Muscle layer of duodenum (tissue), 2 donors: ENCODE measurements at regions not wholly inside any gene's neighbourhood (a gene's known extent, or its start where the extent isn't known, plus 50 kb on each side); places are given as distances from the start of the nearest gene placed in this dataset.

Experiments
- H3K27ac ChIP-seq: one replicate; pipeline ENCODE4 v1.7.0; 2013; ENCODE audit warnings: mild to moderate bottlenecking, low read length
- H3K27me3 ChIP-seq: one replicate; pipeline ENCODE4 v1.7.0; 2013; ENCODE audit warnings: low read depth, mild to moderate bottlenecking, control low read depth, low read length
- H3K36me3 ChIP-seq, 2 donors: one replicate each; pipeline ENCODE4 v1.7.0; 2013; ENCODE audit warnings: low read length in 2 of 2, control low read depth in 1 of 2, mild to moderate bottlenecking in 1 of 2; ENCODE audit not compliant: insufficient read depth in 2 of 2, control insufficient read depth in 1 of 2
- H3K4me1 ChIP-seq, 2 donors: one replicate each; pipeline ENCODE4 v1.7.0; 2013; ENCODE audit warnings: low read length in 2 of 2, mild to moderate bottlenecking in 2 of 2, control low read depth in 1 of 2, moderate library complexity in 1 of 2; ENCODE audit not compliant: insufficient read depth in 2 of 2, control insufficient read depth in 1 of 2
- H3K4me3 ChIP-seq, 2 donors: one replicate each; pipeline ENCODE4 v1.7.0; 2013; ENCODE audit warnings: low read length in 2 of 2, low read depth in 1 of 2, mild to moderate bottlenecking in 1 of 2
- H3K9me3 ChIP-seq, 2 donors: one replicate each; pipeline ENCODE4 v1.7.0; 2013; ENCODE audit warnings: low read length in 2 of 2, control low read depth in 1 of 2, mild to moderate bottlenecking in 1 of 2; ENCODE audit not compliant: control insufficient read depth in 1 of 2
- donor health status: healthy.

GRCh38 chr4:60019180-60019579, 1180.9 kb upstream of the ADGRL3 start:
- no peaks in the 10 kb centered on the region for H3K9me3 ChIP-seq
- H3K27me3 ChIP-seq, result no peaks in the 10 kb centered on the region
- H3K36me3 ChIP-seq, result no peaks in the 10 kb centered on the region
- no peak overlapping the region for H3K4me3 ChIP-seq
- no peak overlapping the region for H3K27ac ChIP-seq
- H3K4me1 ChIP-seq, result no peaks in the 10 kb centered on the region

GRCh38 chr4:60019946-60020345, 1180.2 kb upstream of the ADGRL3 start:
- no peaks in the 10 kb centered on the region for H3K4me1 ChIP-seq
- H3K27me3 ChIP-seq, result no peaks in the 10 kb centered on the region
- H3K4me3 ChIP-seq, result no peak overlapping the region
- H3K36me3 ChIP-seq, result no peaks in the 10 kb centered on the region
- no peak overlapping the region for H3K27ac ChIP-seq
- no peaks in the 10 kb centered on the region for H3K9me3 ChIP-seq

GRCh38 chr4:60020389-60020788, 1179.7 kb upstream of the ADGRL3 start:
- Histone ChIP-seq H3K4me1 (no peaks in the 10 kb centered on the region), H3K9me3 (no peaks in the 10 kb centered on the region), H3K36me3 (no peaks in the 10 kb centered on the region), H3K27ac (no peak overlapping the region), H3K27me3 (no peaks in the 10 kb centered on the region), H3K4me3 (no peak overlapping the region)

- H3K27me3 ChIP-seq, result no peaks in the 10 kb centered on the region
- no peaks in the 10 kb centered on the region for H3K36me3 ChIP-seq
Observed at GRCh38 chr4:60033826-60034225, 1166.3 kb upstream of the ADGRL3 start.

GRCh38 chr4:60034361-60034760, 1165.8 kb upstream of the ADGRL3 start:
- no peaks in the 10 kb centered on the region for H3K36me3 ChIP-seq
- no peak overlapping the region for H3K27ac ChIP-seq
- no peaks in the 10 kb centered on the region for H3K4me1 ChIP-seq
- no peaks in the 10 kb centered on the region for H3K27me3 ChIP-seq
- H3K9me3 ChIP-seq, result peaks cover 0 to 4% of the 10 kb centered on the region in 2 donors
- no peak overlapping the region for H3K4me3 ChIP-seq

More at GRCh38 chr4:60033826-60034225, 1166.3 kb upstream of the ADGRL3 start:
- no peak overlapping the region for H3K4me3 ChIP-seq
- H3K4me1 ChIP-seq, result no peaks in the 10 kb centered on the region
- H3K9me3 ChIP-seq, result peaks cover 0 to 4% of the 10 kb centered on the region in 2 donors
- H3K27ac ChIP-seq, result no peak overlapping the region

- no peaks in the 10 kb centered on the region for H3K27me3 ChIP-seq
- no peak overlapping the region for H3K4me3 ChIP-seq
- H3K4me1 ChIP-seq, result no peaks in the 10 kb centered on the region
- H3K27ac ChIP-seq, result no peak overlapping the region
- H3K36me3 ChIP-seq, result no peaks in the 10 kb centered on the region
- H3K9me3 ChIP-seq, result peaks cover 0 to 7% of the 10 kb centered on the region in 2 donors
Observed at GRCh38 chr4:60039908-60040307, 1160.2 kb upstream of the ADGRL3 start.

GRCh38 chr4:60042231-60042652, 1157.9 kb upstream of the ADGRL3 start:
- Histone ChIP-seq H3K9me3 (peaks cover 0 to 5% of the 10 kb centered on the region in 2 donors), H3K4me1 (no peaks in the 10 kb centered on the region), H3K36me3 (no peaks in the 10 kb centered on the region), H3K27ac (no peak overlapping the region), H3K4me3 (no peak overlapping the region), H3K27me3 (no peaks in the 10 kb centered on the region)

- Histone ChIP-seq H3K27me3 (no peaks in the 10 kb centered on the region), H3K4me1 (no peaks in the 10 kb centered on the region), H3K4me3 (no peak overlapping the region), H3K9me3 (peaks cover 0 to 5% of the 10 kb centered on the region in 2 donors), H3K27ac (no peak overlapping the region), H3K36me3 (no peaks in the 10 kb centered on the region)
Observed at GRCh38 chr4:60042941-60043340, 1157.2 kb upstream of the ADGRL3 start.

- no peaks in the 10 kb centered on the region for H3K36me3 ChIP-seq
Observed at GRCh38 chr4:60078984-60079383, 1121.1 kb upstream of the ADGRL3 start.

GRCh38 chr4:60081839-60082238, 1118.3 kb upstream of the ADGRL3 start:
- Histone ChIP-seq H3K36me3 (no peaks in the 10 kb centered on the region), H3K27ac (no peak overlapping the region), H3K27me3 (no peaks in the 10 kb centered on the region), H3K4me3 (no peak overlapping the region), H3K4me1 (no peaks in the 10 kb centered on the region), H3K9me3 (no peaks in the 10 kb centered on the region)

More at GRCh38 chr4:60078984-60079383, 1121.1 kb upstream of the ADGRL3 start:
- no peak overlapping the region for H3K27ac ChIP-seq
- no peaks in the 10 kb centered on the region for H3K27me3 ChIP-seq
- no peaks in the 10 kb centered on the region for H3K4me1 ChIP-seq
- no peaks in the 10 kb centered on the region for H3K9me3 ChIP-seq
- no peak overlapping the region for H3K4me3 ChIP-seq

GRCh38 chr4:60088807-60089486, 1111.2 kb upstream of the ADGRL3 start:
- Histone ChIP-seq H3K36me3 (no peaks in the 10 kb centered on the region), H3K4me1 (no peaks in the 10 kb centered on the region)

More at GRCh38 chr4:60088807-60089486, 1111.2 kb upstream of the ADGRL3 start:
- no peaks in the 10 kb centered on the region for H3K27me3 ChIP-seq
- H3K4me3 ChIP-seq, result no peak overlapping the region
- H3K27ac ChIP-seq, result no peak overlapping the region
- H3K9me3 ChIP-seq, result no peaks in the 10 kb centered on the region
